PFSK-1 (cell line): ENCODE measurements at regions not wholly inside any gene's neighbourhood (a gene's known extent, or its start where the extent isn't known, plus 50 kb on each side); places are given as distances from the start of the nearest gene placed in this dataset.

ENCODE experiments used
- FOXP2 ChIP-seq: optimal IDR thresholded peaks from 2 replicates; pipeline ENCODE3; 2011; ENCODE audit warnings: borderline replicate concordance, control low read depth, inconsistent platforms; ENCODE audit not compliant: insufficient read depth; ENCODE audit errors: extremely low read length, extremely low read depth
- POLR2AphosphoS5 ChIP-seq: IDR thresholded peaks from 2 replicates; pipeline ENCODE4 v1.6.1; 2012; ENCODE audit warnings: low read depth, mild to moderate bottlenecking, control low read depth, low read length, moderate library complexity
- REST ChIP-seq, 2 experiments: IDR thresholded peaks; 2 replicates each; pipeline versions ENCODE4 v1.6.1 to v1.8.0; 2011 to 2012; ENCODE audit warnings: low read depth in 2 of 2, low read length in 2 of 2, control low read depth in 1 of 2, inconsistent platforms in 1 of 2, mild to moderate bottlenecking in 1 of 2, moderate library complexity in 1 of 2; ENCODE audit not compliant: insufficient read depth in 1 of 2
- SIN3A ChIP-seq: IDR thresholded peaks from 2 replicates; pipeline ENCODE4 v1.6.1; 2012; ENCODE audit warnings: mild to moderate bottlenecking, low read length, moderate library complexity, borderline replicate concordance; ENCODE audit not compliant: insufficient read depth
- TAF1 ChIP-seq: IDR thresholded peaks from 2 replicates; pipeline ENCODE4 v1.6.1; 2012; ENCODE audit warnings: low read length, control low read depth, borderline replicate concordance; ENCODE audit not compliant: insufficient read depth

- TF ChIP-seq REST (IDR thresholded peaks at IDR 0.05; ENCODE audit: insufficient read depth in 1 of 2, low read depth in 2 of 2, low read length in 2 of 2) (no peak), TAF1 (no peak), SIN3A (no peak), FOXP2 (no peak)
These were observed 374.2 kb downstream of the EN1 start for GRCh38 chr2:118473241-118473640.

- no peak for TF ChIP-seq SIN3A
- TF ChIP-seq TAF1: no peak
- TF ChIP-seq REST (IDR thresholded peaks at IDR 0.05; ENCODE audit: insufficient read depth in 1 of 2, low read depth in 2 of 2, low read length in 2 of 2): no peak
- no peak for TF ChIP-seq POLR2AphosphoS5
- TF ChIP-seq FOXP2: no peak
These were observed 377.2 kb downstream of the EN1 start for GRCh38 chr2:118470297-118470696.

- TF ChIP-seq TAF1 (no peak), FOXP2 (no peak), SIN3A (no peak)
These were observed 378.3 kb downstream of the EN1 start for GRCh38 chr2:118469103-118469502.

- TF ChIP-seq POLR2AphosphoS5: no peak
These were observed 376.4 kb downstream of the INSIG2 start for GRCh38 chr2:118464546-118465265.

- TF ChIP-seq POLR2AphosphoS5: no peak
- no peak for TF ChIP-seq FOXP2
- TF ChIP-seq SIN3A: no peak
- TF ChIP-seq TAF1: no peak
- no peak for TF ChIP-seq REST (IDR thresholded peaks at IDR 0.05; ENCODE audit: insufficient read depth in 1 of 2, low read depth in 2 of 2, low read length in 2 of 2)
These were observed 375.8 kb downstream of the INSIG2 start for GRCh38 chr2:118464046-118464445.

GRCh38 chr2:118460425-118460824 is 372.2 kb downstream of the INSIG2 start:
- no peak for TF ChIP-seq TAF1
- TF ChIP-seq FOXP2: no peak
- no peak for TF ChIP-seq SIN3A

- TF ChIP-seq TAF1 (no peak), SIN3A (no peak), REST (IDR thresholded peaks at IDR 0.05; ENCODE audit: insufficient read depth in 1 of 2, low read depth in 2 of 2, low read length in 2 of 2) (no peak), POLR2AphosphoS5 (no peak), FOXP2 (no peak)
These were observed 371.2 kb downstream of the INSIG2 start for GRCh38 chr2:118459426-118459825.
